Left ventricle myocardium inferior (tissue), 1 donor: ENCODE measurements at regions not wholly inside any gene's neighbourhood (a gene's known extent, or its start where the extent isn't known, plus 50 kb on each side); places are given as distances from the start of the nearest gene placed in this dataset.
"Not testable (repeated sequence)": the region's sequence is repeated elsewhere in the genome, so short reads cannot be mapped to it uniquely, and the experiment has no call there.

Source experiments
- DNase-seq: peaks from one replicate; pipeline ENCODE4 v3.0.0-alpha.2; 2020
- H3K27ac ChIP-seq: fragments of 200-600 bp; replicated peaks from 2 replicates; pipeline ENCODE4 v1.8.0; 2021
- H3K27me3 ChIP-seq: fragments of 200-600 bp; 2 replicates; pipeline ENCODE4 v1.8.0; 2021; ENCODE audit warnings: low read depth
- H3K36me3 ChIP-seq: fragments of 200-600 bp; 2 replicates; pipeline ENCODE4 v1.8.0; 2021
- H3K4me1 ChIP-seq: fragments of 200-600 bp; 2 replicates; pipeline ENCODE4 v1.8.0; 2021
- H3K4me3 ChIP-seq: fragments of 200-600 bp; 2 replicates; pipeline ENCODE4 v1.8.0; 2021; ENCODE audit warnings: mild to moderate bottlenecking, moderate library complexity
- H3K9me3 ChIP-seq: fragments of 200-600 bp; replicated peaks from 2 replicates; pipeline ENCODE4 v1.8.0; 2021
- intact Hi-C: fragments of 100-400 bp; cut with micrococcal nuclease; formaldehyde crosslinking; loops from one replicate; pipeline ENCODE4 v1.11.0; 2022
- TF ChIP-seq, protein P1 (sequence below): fragments of 200-600 bp; IDR thresholded peaks from 2 replicates; pipeline ENCODE4 v1.8.0; 2021; ENCODE audit warnings: antibody characterized with exemption, mild to moderate bottlenecking, borderline replicate concordance
- donor health status: DM: no; HTN: yes; CAD: no; lungs with severe emphysema.

DNA sequence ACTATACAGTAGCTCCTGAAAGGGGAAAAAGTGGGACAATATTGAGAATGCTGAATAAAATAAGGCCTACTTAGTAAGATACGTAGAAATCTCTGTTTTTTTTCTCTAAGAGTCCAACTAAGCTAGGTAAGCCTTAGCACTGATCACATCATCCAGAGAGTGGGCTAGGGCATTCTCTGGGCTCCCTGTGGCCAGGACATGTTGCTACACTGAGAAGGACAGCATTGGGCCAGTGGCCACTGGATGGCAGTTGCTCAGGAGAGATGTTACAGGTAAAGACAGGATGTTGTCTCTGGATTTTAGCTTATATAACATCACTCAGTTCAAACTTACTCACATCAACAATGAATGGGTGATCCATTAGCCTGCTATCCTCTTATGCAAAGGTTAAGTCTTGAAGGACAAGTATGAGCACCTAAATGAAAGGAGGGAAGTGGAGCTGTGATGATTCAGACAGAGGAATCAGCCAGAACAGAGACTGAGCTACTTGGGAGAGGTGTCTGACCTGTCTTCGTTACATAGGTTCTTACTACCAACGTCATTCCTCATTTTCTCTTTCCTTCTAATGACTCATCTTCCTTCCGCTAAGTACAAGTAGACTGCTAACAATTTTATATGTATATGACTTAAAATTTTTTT, 226.6 kb upstream of the ADCY2 start:
- Histone ChIP-seq H3K27ac (no peak overlapping the region), H3K9me3 (peaks cover 6% of the 10 kb centered on the region), H3K36me3 (no peaks in the 10 kb centered on the region), H3K4me3 (no peak overlapping the region), H3K27me3 (no peaks in the 10 kb centered on the region), H3K4me1 (no peaks in the 10 kb centered on the region)
- TF ChIP-seq, protein P1, sequence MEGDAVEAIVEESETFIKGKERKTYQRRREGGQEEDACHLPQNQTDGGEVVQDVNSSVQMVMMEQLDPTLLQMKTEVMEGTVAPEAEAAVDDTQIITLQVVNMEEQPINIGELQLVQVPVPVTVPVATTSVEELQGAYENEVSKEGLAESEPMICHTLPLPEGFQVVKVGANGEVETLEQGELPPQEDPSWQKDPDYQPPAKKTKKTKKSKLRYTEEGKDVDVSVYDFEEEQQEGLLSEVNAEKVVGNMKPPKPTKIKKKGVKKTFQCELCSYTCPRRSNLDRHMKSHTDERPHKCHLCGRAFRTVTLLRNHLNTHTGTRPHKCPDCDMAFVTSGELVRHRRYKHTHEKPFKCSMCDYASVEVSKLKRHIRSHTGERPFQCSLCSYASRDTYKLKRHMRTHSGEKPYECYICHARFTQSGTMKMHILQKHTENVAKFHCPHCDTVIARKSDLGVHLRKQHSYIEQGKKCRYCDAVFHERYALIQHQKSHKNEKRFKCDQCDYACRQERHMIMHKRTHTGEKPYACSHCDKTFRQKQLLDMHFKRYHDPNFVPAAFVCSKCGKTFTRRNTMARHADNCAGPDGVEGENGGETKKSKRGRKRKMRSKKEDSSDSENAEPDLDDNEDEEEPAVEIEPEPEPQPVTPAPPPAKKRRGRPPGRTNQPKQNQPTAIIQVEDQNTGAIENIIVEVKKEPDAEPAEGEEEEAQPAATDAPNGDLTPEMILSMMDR, result no peak
- intact Hi-C loops, result no loop called here
- no peak for DNase-seq

DNA sequence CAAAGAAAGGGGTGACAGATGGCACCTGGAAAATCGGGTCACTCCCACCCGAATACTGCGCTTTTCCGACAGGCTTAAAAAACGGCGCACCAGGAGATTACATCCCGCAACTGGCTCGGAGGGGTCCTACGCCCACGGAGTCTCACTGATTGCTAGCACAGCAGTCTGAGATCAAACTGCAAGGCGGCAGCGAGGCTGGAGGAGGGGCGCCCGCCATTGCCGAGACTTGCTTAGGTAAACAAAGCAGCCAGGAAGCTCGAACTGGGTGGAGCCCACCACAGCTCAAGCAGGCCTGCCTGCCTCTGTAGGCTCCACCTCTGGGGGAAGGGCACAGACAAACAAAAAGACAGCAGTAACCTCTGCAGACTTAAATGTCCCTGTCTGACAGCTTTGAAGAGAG, 225.2 kb upstream of the ADCY2 start:
- intact Hi-C loops, H3K36me3 ChIP-seq, H3K27ac ChIP-seq, H3K9me3 ChIP-seq, H3K4me1 ChIP-seq, H3K27me3 ChIP-seq, DNase-seq, H3K4me3 ChIP-seq: not testable (repeated sequence)

DNA sequence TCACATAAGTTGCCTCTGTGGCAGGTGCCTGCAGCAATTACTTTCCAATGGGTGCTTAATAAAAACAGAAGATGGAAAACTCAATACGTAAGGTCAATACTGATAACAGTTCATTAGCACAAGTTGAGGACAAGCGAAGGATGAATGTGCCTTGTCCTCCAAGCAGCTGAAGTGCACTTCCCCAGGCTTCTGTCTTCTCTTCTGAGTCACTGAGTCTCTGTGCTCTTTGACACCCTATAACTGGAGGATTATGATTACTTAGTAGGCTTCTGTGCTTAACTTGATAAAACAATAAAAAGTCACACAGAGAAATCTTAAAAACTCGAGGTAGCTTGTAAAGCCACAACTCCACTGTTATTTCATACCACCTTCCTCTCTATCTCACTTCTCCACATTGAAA, 216.6 kb upstream of the ADCY2 start:
- H3K4me3 ChIP-seq, result no peak overlapping the region
- no peaks in the 10 kb centered on the region for H3K9me3 ChIP-seq
- H3K27me3 ChIP-seq, result no peaks in the 10 kb centered on the region
- intact Hi-C loops, result no loop called here
- no peak overlapping the region for H3K27ac ChIP-seq
- no peaks in the 10 kb centered on the region for H3K4me1 ChIP-seq
- no peaks in the 10 kb centered on the region for H3K36me3 ChIP-seq
- TF ChIP-seq, protein P1, result no peak
- no peak for DNase-seq

DNA sequence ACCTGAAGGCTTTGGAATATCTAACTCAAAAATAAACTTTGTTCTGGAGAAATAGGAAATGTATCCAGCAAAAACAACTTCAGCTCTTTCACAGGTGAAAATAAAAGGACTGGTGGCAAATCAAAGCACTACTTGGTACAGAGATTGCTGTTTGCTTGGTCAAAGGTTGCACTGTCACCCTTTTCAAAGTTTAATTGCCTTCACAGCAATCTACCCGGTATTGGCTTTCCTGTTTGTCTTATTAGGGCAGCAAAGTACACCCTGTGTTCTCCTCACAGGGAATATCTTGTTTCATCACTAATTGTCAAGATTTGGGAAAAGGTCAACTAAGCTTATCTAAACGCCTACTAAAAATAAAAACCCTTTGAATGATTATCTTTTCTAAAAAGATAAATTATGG, 214.1 kb upstream of the ADCY2 start:
- DNase-seq, result no peak
- no peaks in the 10 kb centered on the region for H3K9me3 ChIP-seq
- no peaks in the 10 kb centered on the region for H3K36me3 ChIP-seq
- no peaks in the 10 kb centered on the region for H3K27me3 ChIP-seq
- H3K4me3 ChIP-seq, result no peak overlapping the region
- intact Hi-C loops, result no loop called here
- no peak overlapping the region for H3K27ac ChIP-seq
- TF ChIP-seq, protein P1, result no peak
- no peaks in the 10 kb centered on the region for H3K4me1 ChIP-seq

DNA sequence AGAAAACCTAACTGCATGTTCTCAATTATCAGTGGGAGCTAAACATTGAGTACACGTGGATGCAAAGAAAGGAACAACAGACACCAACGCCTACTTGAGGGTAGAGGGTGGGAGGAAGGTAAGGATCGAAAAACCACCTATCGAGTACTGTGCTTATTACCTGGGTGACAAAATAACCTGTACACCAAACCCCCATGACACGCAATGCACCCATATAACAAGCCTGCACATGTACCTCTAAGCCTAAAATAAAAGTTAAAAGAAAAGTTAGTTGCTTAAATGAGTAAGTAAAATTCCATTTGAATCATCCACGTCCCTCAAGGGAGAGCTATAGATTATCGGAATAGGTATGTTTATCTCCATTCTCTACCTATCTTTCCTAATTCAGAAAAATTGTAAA, 210.2 kb upstream of the ADCY2 start:
- TF ChIP-seq, protein P1, result no peak
- no peak for DNase-seq
- Histone ChIP-seq H3K36me3 (no peaks in the 10 kb centered on the region), H3K27me3 (no peaks in the 10 kb centered on the region), H3K9me3 (no peaks in the 10 kb centered on the region), H3K27ac (no peak overlapping the region), H3K4me1 (no peaks in the 10 kb centered on the region), H3K4me3 (no peak overlapping the region)
- intact Hi-C loops, result no loop called here

DNA sequence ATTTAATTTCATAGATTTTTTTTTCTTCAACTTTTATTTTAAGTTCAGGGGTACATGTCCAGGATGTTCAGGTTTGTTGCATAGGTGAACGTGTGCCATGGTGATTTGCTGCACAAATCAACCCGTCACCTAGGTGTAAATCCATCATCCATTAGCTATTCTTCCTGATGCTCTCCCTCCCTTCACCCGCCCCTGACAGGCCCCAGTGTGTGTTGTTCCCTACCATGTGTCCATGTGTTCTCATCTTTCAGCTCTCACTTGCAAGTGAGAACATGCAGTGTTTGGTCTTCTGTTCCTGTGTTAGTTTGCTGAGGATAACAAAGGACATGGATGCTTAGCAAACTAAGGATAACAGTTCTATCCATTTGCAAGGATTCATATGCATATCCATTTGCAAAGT, 209.1 kb upstream of the ADCY2 start:
- Histone ChIP-seq H3K4me1 (no peaks in the 10 kb centered on the region), H3K27ac (no peak overlapping the region), H3K9me3 (no peaks in the 10 kb centered on the region), H3K36me3 (no peaks in the 10 kb centered on the region), H3K4me3 (no peak overlapping the region), H3K27me3 (no peaks in the 10 kb centered on the region)
- no peak for DNase-seq
- TF ChIP-seq, protein P1, result no peak
- intact Hi-C loops, result no loop called here
